Ovary (tissue), 7 donors: ENCODE measurements at regions not wholly inside any gene's neighbourhood (a gene's known extent, or its start where the extent isn't known, plus 50 kb on each side); places are given as distances from the start of the nearest gene placed in this dataset.

Experiments used
- DNase-seq, 5 donors: peaks; one replicate each; pipeline ENCODE4 v3.0.0-alpha.2; 2019 to 2020
- H3K27ac ChIP-seq, 2 donors: fragments of 200-600 bp; one replicate each; pipeline versions ENCODE4 v1.5.1 to v1.8.0; 2019 to 2022
- H3K27me3 ChIP-seq: fragments of 200-600 bp; one replicate; pipeline ENCODE4 v1.8.0; 2022
- H3K36me3 ChIP-seq: fragments of 200-600 bp; sonication (generic); one replicate; pipeline ENCODE4 v1.5.1; 2019
- H3K4me1 ChIP-seq: one replicate; pipeline ENCODE4 v1.8.1; 2013; ENCODE audit warnings: mild to moderate bottlenecking, moderate library complexity; ENCODE audit not compliant: insufficient read depth
- H3K4me3 ChIP-seq: fragments of 200-600 bp; sonication (generic); one replicate; pipeline ENCODE4 v1.5.1; 2017
- H3K9me3 ChIP-seq, 2 donors: fragments of 200-600 bp in 1 of 2; sonication (generic) in 1 of 2; one replicate each; pipeline versions ENCODE4 v1.5.1 to v1.8.1; 2013 to 2019; ENCODE audit warnings: mild to moderate bottlenecking in 1 of 2, moderate library complexity in 1 of 2
- EP300 ChIP-seq: sonication (generic); formaldehyde crosslinking; IDR thresholded peaks from one replicate; pipeline ENCODE4 v1.6.1; 2017; ENCODE audit warnings: antibody characterized with exemption
- POLR2A ChIP-seq: fragments of 450-650 bp; IDR thresholded peaks from one replicate; pipeline ENCODE4 v1.6.1; 2017; ENCODE audit warnings: antibody characterized with exemption, mild to moderate bottlenecking, moderate library complexity
- WGBS, 3 donors: extraction: QIAGEN DNeasy Blood & Tissue Kit in 1 of 3; methylation state at CpG; one replicate each; pipeline versions ENCODE4 v1.1.5 to v1.1.7; 2013 to 2017; 5-methylcytosine and 5-hydroxymethylcytosine counted together
- intact Hi-C, 4 donors: fragments of 100-400 bp; cut with DNase I; formaldehyde crosslinking; loops; one replicate each; pipeline versions ENCODE4 v1.11.0 to v1.15.1; 2022 to 2023
- TF ChIP-seq, protein P1 (sequence below), 3 donors: fragments of 450-650 bp in 2 of 3; fragments of 200-600 bp in 1 of 3; IDR thresholded peaks; one replicate each; pipeline versions ENCODE4 v1.5.1 to v1.8.0; 2016 to 2022; ENCODE audit warnings: antibody characterized with exemption in 3 of 3, mild to moderate bottlenecking in 1 of 3
- donor health status: DM: no; HTN: no; CAD: no; lungs with moderate emphysema.
- donor health status: DM: no; HTN: no; CAD: no.
- donor health status: Bipolar disorder and iron deficiency.
- donor health status: DM: no; HTN: no; CAD: no.
- donor health status: DM: yes; HTN: yes; CAD: no.

DNA sequence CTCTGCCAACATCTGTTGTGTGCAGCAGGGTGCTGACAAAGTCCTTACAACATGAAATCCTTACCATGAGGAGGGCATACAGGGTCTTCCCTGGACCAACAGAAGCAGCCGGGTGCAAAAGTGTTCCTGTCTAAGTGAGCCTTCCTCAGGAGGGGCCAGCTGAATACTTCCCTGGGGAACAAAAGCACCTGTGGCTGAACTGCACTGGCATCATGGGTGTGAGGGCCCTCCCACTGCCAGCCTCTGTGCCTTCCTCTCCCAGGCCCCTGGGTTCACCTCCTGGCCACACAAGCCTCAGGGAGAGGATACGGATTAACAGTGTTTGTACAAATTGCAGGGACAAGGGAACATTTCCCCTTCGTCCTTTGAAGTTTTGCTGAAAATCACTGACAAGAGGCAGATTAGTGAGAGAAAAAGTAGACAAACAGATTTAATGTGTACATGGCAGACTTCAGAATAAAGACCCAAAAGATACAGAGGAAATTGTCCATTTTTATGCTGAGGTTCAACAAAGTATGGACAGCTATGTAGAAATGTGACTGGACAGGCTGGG, 91.0 kb upstream of the PPM1J start:
- Histone ChIP-seq H3K4me1 (no peaks in the 10 kb centered on the region), H3K9me3 (no peaks in the 10 kb centered on the region), H3K4me3 (no peak overlapping the region), H3K27me3 (no peaks in the 10 kb centered on the region), H3K27ac (peak overlapping the region in 1 of 2 donors; percentile 6), H3K36me3 (no peaks in the 10 kb centered on the region)
- intact Hi-C loops = no loop called here
- no peak for DNase-seq
- TF ChIP-seq, protein P1, sequence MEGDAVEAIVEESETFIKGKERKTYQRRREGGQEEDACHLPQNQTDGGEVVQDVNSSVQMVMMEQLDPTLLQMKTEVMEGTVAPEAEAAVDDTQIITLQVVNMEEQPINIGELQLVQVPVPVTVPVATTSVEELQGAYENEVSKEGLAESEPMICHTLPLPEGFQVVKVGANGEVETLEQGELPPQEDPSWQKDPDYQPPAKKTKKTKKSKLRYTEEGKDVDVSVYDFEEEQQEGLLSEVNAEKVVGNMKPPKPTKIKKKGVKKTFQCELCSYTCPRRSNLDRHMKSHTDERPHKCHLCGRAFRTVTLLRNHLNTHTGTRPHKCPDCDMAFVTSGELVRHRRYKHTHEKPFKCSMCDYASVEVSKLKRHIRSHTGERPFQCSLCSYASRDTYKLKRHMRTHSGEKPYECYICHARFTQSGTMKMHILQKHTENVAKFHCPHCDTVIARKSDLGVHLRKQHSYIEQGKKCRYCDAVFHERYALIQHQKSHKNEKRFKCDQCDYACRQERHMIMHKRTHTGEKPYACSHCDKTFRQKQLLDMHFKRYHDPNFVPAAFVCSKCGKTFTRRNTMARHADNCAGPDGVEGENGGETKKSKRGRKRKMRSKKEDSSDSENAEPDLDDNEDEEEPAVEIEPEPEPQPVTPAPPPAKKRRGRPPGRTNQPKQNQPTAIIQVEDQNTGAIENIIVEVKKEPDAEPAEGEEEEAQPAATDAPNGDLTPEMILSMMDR (IDR thresholded peaks at IDR 0.05) = no peak
- TF ChIP-seq POLR2A (no peak), EP300 (no peak)
- WGBS, 3 donors = 87 to 92% (median 91%) methylated on average over 3 of the region's 3 CpGs

DNA sequence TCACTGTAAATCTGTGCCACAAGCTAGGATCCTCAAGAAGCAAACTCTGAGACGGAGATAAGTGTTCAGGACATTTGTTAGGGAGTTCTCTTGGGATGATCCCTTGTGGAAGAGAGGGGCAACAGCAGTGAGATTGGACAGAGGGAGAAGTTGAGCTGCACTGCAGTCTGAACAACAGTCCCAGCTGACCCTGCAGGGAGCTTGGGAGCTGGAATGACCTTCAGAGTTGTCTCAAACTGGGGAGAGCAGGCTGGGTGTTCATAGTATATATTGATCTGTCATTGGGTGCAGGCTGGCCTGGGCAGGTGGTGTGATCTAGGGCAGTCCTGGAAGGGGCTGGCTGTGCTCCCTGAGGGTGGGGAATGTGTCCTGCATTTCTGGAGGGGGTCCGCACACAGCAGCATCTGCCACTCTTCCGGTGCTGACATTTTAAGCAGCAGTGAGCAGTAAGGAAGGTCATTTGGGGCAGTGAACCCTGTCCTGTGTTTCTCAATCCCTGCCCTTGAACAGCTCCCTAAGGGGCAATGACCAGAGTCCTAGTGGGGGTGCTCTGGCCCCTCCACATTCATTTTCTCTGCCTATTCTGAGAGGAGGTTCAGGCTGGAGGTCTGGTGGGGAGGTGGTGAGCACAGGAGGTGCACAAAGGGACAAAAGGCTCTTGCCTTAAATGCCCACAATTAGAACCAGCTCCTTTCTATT, 90.2 kb upstream of the PPM1J start:
- intact Hi-C loops = loop anchor here in 1 of 4 donors (2.0 kb wide), 1 partner anchor 89 kb away; no protein-coding TSS in a partner anchor
- WGBS, 3 donors = 71 to 81% (median 77%) methylated on average over 3 of the region's 3 CpGs
- Histone ChIP-seq H3K27me3 (no peaks in the 10 kb centered on the region), H3K27ac (no peak overlapping the region), H3K4me3 (no peak overlapping the region), H3K9me3 (no peaks in the 10 kb centered on the region), H3K4me1 (no peaks in the 10 kb centered on the region), H3K36me3 (no peaks in the 10 kb centered on the region)
- TF ChIP-seq POLR2A (no peak), EP300 (no peak)
- TF ChIP-seq, protein P1 (IDR thresholded peaks at IDR 0.05) = no peak
- DNase-seq = no peak

DNA sequence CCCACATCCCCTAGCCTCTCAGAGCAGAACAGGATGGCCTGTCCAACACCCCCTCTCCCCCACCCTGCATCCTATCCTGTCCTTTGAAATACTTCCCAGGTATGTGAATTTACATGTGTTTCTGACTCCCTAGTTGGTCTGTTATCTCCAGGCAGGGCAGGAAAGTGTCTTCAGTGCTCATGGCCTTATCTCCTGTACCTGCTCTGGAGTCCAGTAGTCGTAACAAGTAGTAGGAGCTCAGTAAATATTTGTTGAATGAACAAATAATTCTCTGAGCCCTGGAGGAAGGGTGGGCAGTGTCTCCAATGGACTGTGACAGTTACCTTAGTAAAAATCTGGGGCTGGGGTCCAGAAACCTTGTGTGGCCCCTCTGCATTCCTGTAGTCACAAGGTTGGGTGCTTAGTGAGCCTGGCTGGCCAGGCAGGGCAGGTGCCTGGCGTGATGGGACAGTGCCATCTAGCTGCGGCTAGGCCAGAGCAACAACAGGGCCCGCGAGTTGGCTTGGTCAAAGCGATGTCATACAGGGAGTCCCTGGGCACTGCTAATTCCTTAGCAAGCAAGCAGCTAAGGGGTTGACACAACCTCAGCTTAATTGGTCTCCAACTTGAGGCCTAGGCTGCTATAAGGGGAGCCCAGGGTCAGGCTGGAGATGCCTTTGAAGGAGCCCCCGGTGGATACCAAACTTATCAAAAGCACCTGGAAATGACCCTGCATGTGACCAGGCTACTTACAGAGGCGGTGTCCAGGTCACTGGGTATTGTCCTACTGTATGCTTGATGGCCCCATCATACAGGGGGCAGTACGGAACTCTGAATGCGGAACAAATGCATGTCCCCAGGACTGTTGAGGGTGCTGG, 89.0 kb upstream of the PPM1J start:
- H3K9me3 ChIP-seq = no peaks in the 10 kb centered on the region
- H3K36me3 ChIP-seq = no peaks in the 10 kb centered on the region
- no peaks in the 10 kb centered on the region for H3K27me3 ChIP-seq
- no peak overlapping the region for H3K4me3 ChIP-seq
- peak; percentile 42 to 81 (median 55) for DNase-seq
- H3K4me1 ChIP-seq = peaks cover 1% of the 10 kb centered on the region
- intact Hi-C loops = loop anchor here in 2 of 4 donors (2.0 to 5.0 kb wide), 2 partner anchors 87 kb away; partner anchors contain the start of gene PPM1J (in 1 of the 2)
- H3K27ac ChIP-seq = no peak overlapping the region
- TF ChIP-seq, protein P1 (IDR thresholded peaks at IDR 0.05) = peak in 1 of 3 donors; percentile 61
- TF ChIP-seq POLR2A (no peak), EP300 (no peak)
- WGBS, 3 donors = 51 to 60% (median 54%) methylated on average over 9 to 10 of the region's 10 CpGs

DNA sequence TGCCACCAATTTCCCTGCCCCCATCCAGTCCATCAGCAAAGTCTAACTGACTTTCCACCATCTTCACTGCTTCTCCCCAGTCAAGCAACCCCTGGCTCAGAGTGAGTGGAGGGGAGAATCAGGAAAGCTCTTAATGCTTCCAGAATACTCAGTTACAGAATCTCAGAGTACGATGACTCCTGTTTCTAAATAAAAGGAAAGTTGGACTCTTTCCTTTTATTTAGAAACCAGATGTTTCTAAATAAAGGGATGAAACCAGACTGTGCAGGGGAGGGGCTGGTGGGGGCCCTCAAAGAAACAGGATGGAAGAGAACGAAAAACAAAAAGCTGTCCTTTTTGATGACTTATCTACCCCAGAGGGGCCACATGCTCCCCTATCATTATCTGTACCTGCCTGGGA, 85.2 kb upstream of the PPM1J start:
- Histone ChIP-seq H3K9me3 (no peaks in the 10 kb centered on the region), H3K4me1 (peaks cover 1% of the 10 kb centered on the region), H3K36me3 (no peaks in the 10 kb centered on the region), H3K27me3 (no peaks in the 10 kb centered on the region), H3K27ac (no peak overlapping the region), H3K4me3 (no peak overlapping the region)
- TF ChIP-seq POLR2A (no peak), EP300 (no peak)
- TF ChIP-seq, protein P1 (IDR thresholded peaks at IDR 0.05) = no peak
- WGBS, 3 donors = 8 to 15% (median 12%) methylated on average over 2 of the region's 2 CpGs
- no peak for DNase-seq
- intact Hi-C loops = loop anchor here in 1 of 4 donors (5.0 kb wide), 1 partner anchor 83 kb away; the partner anchor contains the start of gene PPM1J
